DMS 273 treated with DMSO at 0.1 percent for 48 hours (cell line): ENCODE measurements at regions not wholly inside any gene's neighbourhood (a gene's known extent, or its start where the extent isn't known, plus 50 kb on each side); places are given as distances from the start of the nearest gene placed in this dataset.

Source experiments
- DNase-seq: peaks from one replicate; lab custom pipeline; 2025; lab: John Stamatoyannopoulos, UW

- DNase-seq: no peak
These were observed 226.0 kb upstream of the DSEL start for GRCh38 chr18:67742525-67742924.

- no peak for DNase-seq
These were observed 219.0 kb upstream of the DSEL start for GRCh38 chr18:67735506-67735905.

- no peak for DNase-seq
These were observed 216.6 kb upstream of the DSEL start for GRCh38 chr18:67733088-67733487.

- DNase-seq: no peak
These were observed 215.3 kb upstream of the DSEL start for GRCh38 chr18:67731851-67732250.

GRCh38 chr18:67730886-67731285 lies 214.4 kb upstream of the DSEL start:
- no peak for DNase-seq

- no peak for DNase-seq
These were observed 211.8 kb upstream of the DSEL start for GRCh38 chr18:67728364-67728763.

- no peak for DNase-seq
These were observed 210.4 kb upstream of the DSEL start for GRCh38 chr18:67726882-67727281.

- DNase-seq: no peak
These were observed 201.3 kb upstream of the DSEL start for GRCh38 chr18:67717800-67718199.

GRCh38 chr18:67715567-67715966 lies 199.0 kb upstream of the DSEL start:
- no peak for DNase-seq

GRCh38 chr18:67710639-67711038 lies 194.1 kb upstream of the DSEL start:
- DNase-seq: no peak

GRCh38 chr18:67705748-67706147 lies 189.2 kb upstream of the DSEL start:
- DNase-seq: no peak

- no peak for DNase-seq
These were observed 179.2 kb upstream of the DSEL start for GRCh38 chr18:67695684-67696083.

GRCh38 chr18:67694787-67695186 lies 178.3 kb upstream of the DSEL start:
- DNase-seq: no peak

GRCh38 chr18:67692811-67693210 lies 176.3 kb upstream of the DSEL start:
- DNase-seq: no peak

- DNase-seq: no peak
These were observed 166.0 kb upstream of the DSEL start for GRCh38 chr18:67682516-67682915.

- no peak for DNase-seq
These were observed 161.0 kb upstream of the DSEL start for GRCh38 chr18:67677489-67677888.

- DNase-seq: no peak
These were observed 156.2 kb upstream of the DSEL start for GRCh38 chr18:67672716-67673115.

GRCh38 chr18:67672155-67672554 lies 155.6 kb upstream of the DSEL start:
- DNase-seq: no peak

GRCh38 chr18:67670024-67670543 lies 153.6 kb upstream of the DSEL start:
- DNase-seq: no peak

- DNase-seq: no peak
These were observed 148.7 kb upstream of the DSEL start for GRCh38 chr18:67665266-67665665.

- no peak for DNase-seq
These were observed 146.5 kb upstream of the DSEL start for GRCh38 chr18:67662996-67663395.

GRCh38 chr18:67661555-67661954 lies 145.0 kb upstream of the DSEL start:
- DNase-seq: no peak

- DNase-seq: no peak
These were observed 137.6 kb upstream of the DSEL start for GRCh38 chr18:67654101-67654500.

- no peak for DNase-seq
These were observed 135.8 kb upstream of the DSEL start for GRCh38 chr18:67652288-67652687.

- DNase-seq: no peak
These were observed 134.9 kb upstream of the DSEL start for GRCh38 chr18:67651438-67651837.
